Ishikawa (cell line): ENCODE measurements at regions not wholly inside any gene's neighbourhood (a gene's known extent, or its start where the extent isn't known, plus 50 kb on each side); places are given as distances from the start of the nearest gene placed in this dataset.

ENCODE experiments used
- CEBPB ChIP-seq: IDR thresholded peaks from 2 replicates; pipeline ENCODE4 v1.6.1; 2012
- EP300 ChIP-seq: IDR thresholded peaks from 2 replicates; pipeline ENCODE4 v1.6.1; 2012; ENCODE audit warnings: borderline replicate concordance
- RAD21 ChIP-seq: IDR thresholded peaks from 2 replicates; pipeline ENCODE4 v1.6.1; 2012; ENCODE audit warnings: low read depth
- REST ChIP-seq: IDR thresholded peaks from 2 replicates; pipeline ENCODE4 v1.6.1; 2012; ENCODE audit warnings: low read depth, mild to moderate bottlenecking
- TAF1 ChIP-seq: IDR thresholded peaks from 2 replicates; pipeline ENCODE4 v1.6.1; 2012; ENCODE audit warnings: low read depth, mild to moderate bottlenecking
- TEAD4 ChIP-seq: IDR thresholded peaks from 2 replicates; pipeline ENCODE4 v1.6.1; 2012
- YY1 ChIP-seq: IDR thresholded peaks from 2 replicates; pipeline ENCODE4 v1.6.1; 2012; ENCODE audit warnings: low read depth
- ZBTB7A ChIP-seq: IDR thresholded peaks from 2 replicates; pipeline ENCODE4 v1.6.1; 2012; ENCODE audit warnings: low read depth
- TF ChIP-seq, protein P1 (sequence below): IDR thresholded peaks from 2 replicates; pipeline ENCODE4 v1.6.1; 2012

GRCh38 chr10:33038672-33039071 is 80.6 kb upstream of the ITGB1 start:
- no peak for TF ChIP-seq EP300
- no peak for TF ChIP-seq TEAD4
- no peak for TF ChIP-seq RAD21
- TF ChIP-seq, protein P1, sequence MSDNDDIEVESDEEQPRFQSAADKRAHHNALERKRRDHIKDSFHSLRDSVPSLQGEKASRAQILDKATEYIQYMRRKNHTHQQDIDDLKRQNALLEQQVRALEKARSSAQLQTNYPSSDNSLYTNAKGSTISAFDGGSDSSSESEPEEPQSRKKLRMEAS = no peak
- TF ChIP-seq CEBPB = no peak
- no peak for TF ChIP-seq REST
- no peak for TF ChIP-seq TAF1
- TF ChIP-seq YY1 = no peak
- no peak for TF ChIP-seq ZBTB7A
